ENCODE measurements at regions not wholly inside any gene's neighbourhood (a gene's known extent, or its start where the extent isn't known, plus 50 kb on each side); places are given as distances from the start of the nearest gene placed in this dataset.

DNA sequence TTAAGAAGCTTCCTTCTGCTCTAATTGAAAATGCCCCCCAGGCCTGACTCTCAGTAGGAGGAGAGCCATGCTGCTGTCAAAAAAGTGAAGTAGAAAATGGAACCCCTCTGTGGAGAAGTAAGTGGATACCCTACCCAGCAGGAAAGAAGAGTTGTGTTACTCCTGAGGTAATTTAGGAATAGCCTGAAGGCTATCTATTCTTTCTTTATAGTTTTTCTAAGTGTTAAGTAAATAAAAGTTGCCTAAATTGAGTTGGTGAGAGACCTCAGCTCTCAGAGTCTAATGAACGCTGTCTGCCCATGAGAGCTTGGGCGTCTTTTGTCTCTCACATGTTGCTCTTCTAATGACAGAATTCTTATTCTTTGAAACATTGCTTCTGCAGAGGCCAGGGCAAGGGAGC is 116.2 kb downstream of the NSUN3 start:
- DNase-seq (ENCODE audit: extremely low read depth in 1 of 4, low spot score in 3 of 4), result no peak
- no peaks in the 10 kb centered on the region for H3K36me3 ChIP-seq (ENCODE audit: control insufficient read depth, insufficient read depth, low read length)
- WGBS (ENCODE audit: insufficient coverage, low coverage, missing lambda C conversion rate), result 0% methylated on average over 2 of the region's 2 CpGs
- no peaks in the 10 kb centered on the region; a peak in 1 of 5 replicates for H3K27me3 ChIP-seq (ENCODE audit: control insufficient read depth in 2 of 2, insufficient read depth in 2 of 2, low read length in 2 of 2)
- H3K4me2 ChIP-seq (ENCODE audit: insufficient read depth, low read length), result no peak overlapping the region
- H3K27ac ChIP-seq (ENCODE audit: extremely low read depth, low read depth, low read length), result no peak overlapping the region
- no peaks in the 10 kb centered on the region for H3K9me1 ChIP-seq (ENCODE audit: control insufficient read depth, insufficient read depth, low read length)
- no peak overlapping the region for H3K9ac ChIP-seq (ENCODE audit: insufficient read depth in 1 of 2, low read depth in 2 of 2, low read length in 2 of 2)
- H3K79me2 ChIP-seq (ENCODE audit: control insufficient read depth, insufficient read depth, low read length), result no peaks in the 10 kb centered on the region
- in situ Hi-C loops (cut with MboI), result no loop called here
- TF ChIP-seq, protein P1, sequence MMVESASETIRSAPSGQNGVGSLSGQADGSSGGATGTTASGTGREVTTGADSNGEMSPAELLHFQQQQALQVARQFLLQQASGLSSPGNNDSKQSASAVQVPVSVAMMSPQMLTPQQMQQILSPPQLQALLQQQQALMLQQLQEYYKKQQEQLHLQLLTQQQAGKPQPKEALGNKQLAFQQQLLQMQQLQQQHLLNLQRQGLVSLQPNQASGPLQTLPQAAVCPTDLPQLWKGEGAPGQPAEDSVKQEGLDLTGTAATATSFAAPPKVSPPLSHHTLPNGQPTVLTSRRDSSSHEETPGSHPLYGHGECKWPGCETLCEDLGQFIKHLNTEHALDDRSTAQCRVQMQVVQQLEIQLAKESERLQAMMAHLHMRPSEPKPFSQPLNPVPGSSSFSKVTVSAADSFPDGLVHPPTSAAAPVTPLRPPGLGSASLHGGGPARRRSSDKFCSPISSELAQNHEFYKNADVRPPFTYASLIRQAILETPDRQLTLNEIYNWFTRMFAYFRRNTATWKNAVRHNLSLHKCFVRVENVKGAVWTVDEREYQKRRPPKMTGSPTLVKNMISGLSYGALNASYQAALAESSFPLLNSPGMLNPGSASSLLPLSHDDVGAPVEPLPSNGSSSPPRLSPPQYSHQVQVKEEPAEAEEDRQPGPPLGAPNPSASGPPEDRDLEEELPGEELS (CRISPR knock-in tag; IDR thresholded peaks at IDR 0.05; ENCODE audit: borderline replicate concordance), result no peak
- TF ChIP-seq ZNF121 (CRISPR knock-in tag; conservative IDR thresholded peaks at IDR 0.05) (no peak), CEBPB (tag; IDR thresholded peaks at IDR 0.05) (no peak), ZNF507 (tag; conservative IDR thresholded peaks at IDR 0.05) (no peak), NFIC (IDR thresholded peaks at IDR 0.05) (no peak), ZC3H4 (CRISPR knock-in tag; IDR thresholded peaks at IDR 0.05; ENCODE audit: borderline replicate concordance) (no peak)
- TF ChIP-seq, protein P2, sequence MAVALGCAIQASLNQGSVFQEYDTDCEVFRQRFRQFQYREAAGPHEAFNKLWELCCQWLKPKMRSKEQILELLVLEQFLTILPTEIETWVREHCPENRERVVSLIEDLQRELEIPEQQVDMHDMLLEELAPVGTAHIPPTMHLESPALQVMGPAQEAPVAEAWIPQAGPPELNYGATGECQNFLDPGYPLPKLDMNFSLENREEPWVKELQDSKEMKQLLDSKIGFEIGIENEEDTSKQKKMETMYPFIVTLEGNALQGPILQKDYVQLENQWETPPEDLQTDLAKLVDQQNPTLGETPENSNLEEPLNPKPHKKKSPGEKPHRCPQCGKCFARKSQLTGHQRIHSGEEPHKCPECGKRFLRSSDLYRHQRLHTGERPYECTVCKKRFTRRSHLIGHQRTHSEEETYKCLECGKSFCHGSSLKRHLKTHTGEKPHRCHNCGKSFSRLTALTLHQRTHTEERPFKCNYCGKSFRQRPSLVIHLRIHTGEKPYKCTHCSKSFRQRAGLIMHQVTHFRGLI (CRISPR knock-in tag; IDR thresholded peaks at IDR 0.05), result no peak
- no peak for ATAC-seq
- BruUV-seq (replicated peaks), result no TSS peak
- no peak overlapping the region for H2AFZ ChIP-seq (ENCODE audit: low read depth, low read length)
- ChIA-PET CTCF (ENCODE audit: low intra/inter-chr PET ratio) (no interaction called here), POLR2A (no interaction called here)
- no peaks in the 10 kb centered on the region for H4K20me1 ChIP-seq (replicated peaks; ENCODE audit: control insufficient read depth, insufficient read depth, low read length)
- no peaks in the 10 kb centered on the region for H3K4me1 ChIP-seq (replicated peaks in 1 of 2; ENCODE audit: control insufficient read depth in 2 of 2, insufficient read depth in 2 of 2, low read length in 2 of 2)
- H3K4me3 ChIP-seq, result no peak overlapping the region
- intact Hi-C loops (cut with micrococcal nuclease), result no loop called here
- FAIRE-seq, result no peak
- no peaks in the 10 kb centered on the region for H3K9me3 ChIP-seq (replicated peaks; ENCODE audit: control insufficient read depth, insufficient read depth, low read depth, low read length)

Measured in K562 (cell line).